ENCODE measurements at regions not wholly inside any gene's neighbourhood (a gene's known extent, or its start where the extent isn't known, plus 50 kb on each side); places are given as distances from the start of the nearest gene placed in this dataset.

- no peaks in the 10 kb centered on the region for H3K27me3 Mint-ChIP-seq
- H3K9me3 Mint-ChIP-seq = peaks cover 7% of the 10 kb centered on the region
- no peak overlapping the region for H3K4me3 Mint-ChIP-seq
- no peak overlapping the region for H3K27ac Mint-ChIP-seq
- no peak for DNase-seq
- H3K36me3 Mint-ChIP-seq (ENCODE audit: low read depth) = no peaks in the 10 kb centered on the region
- H3K4me1 Mint-ChIP-seq (ENCODE audit: low read depth) = no peaks in the 10 kb centered on the region
These were observed 280.7 kb upstream of the ATP5MC3 start for GRCh38 chr2:175462246-175462645.

GRCh38 chr2:175461839-175462238 is 280.3 kb upstream of the ATP5MC3 start:
- Mint-ChIP-seq H3K36me3 (ENCODE audit: low read depth) (no peaks in the 10 kb centered on the region), H3K4me1 (ENCODE audit: low read depth) (no peaks in the 10 kb centered on the region), H3K4me3 (no peak overlapping the region), H3K9me3 (peaks cover 7% of the 10 kb centered on the region), H3K27ac (no peak overlapping the region), H3K27me3 (no peaks in the 10 kb centered on the region)
- no peak for DNase-seq

GRCh38 chr2:175457895-175458448 is 276.5 kb upstream of the ATP5MC3 start:
- no peak for DNase-seq
- no peak overlapping the region for H3K27ac Mint-ChIP-seq
- peaks cover 7% of the 10 kb centered on the region for H3K9me3 Mint-ChIP-seq
- H3K27me3 Mint-ChIP-seq = peaks cover 4% of the 10 kb centered on the region
- no peaks in the 10 kb centered on the region for H3K36me3 Mint-ChIP-seq (ENCODE audit: low read depth)
- no peak overlapping the region for H3K4me3 Mint-ChIP-seq
- no peaks in the 10 kb centered on the region for H3K4me1 Mint-ChIP-seq (ENCODE audit: low read depth)

- no peak overlapping the region for H3K27ac Mint-ChIP-seq
- no peaks in the 10 kb centered on the region for H3K36me3 Mint-ChIP-seq (ENCODE audit: low read depth)
- H3K27me3 Mint-ChIP-seq = peaks cover 4% of the 10 kb centered on the region
- no peaks in the 10 kb centered on the region for H3K9me3 Mint-ChIP-seq
- DNase-seq = no peak
- no peak overlapping the region for H3K4me3 Mint-ChIP-seq
- H3K4me1 Mint-ChIP-seq (ENCODE audit: low read depth) = no peaks in the 10 kb centered on the region
These were observed 273.5 kb upstream of the ATP5MC3 start for GRCh38 chr2:175454953-175455389.

GRCh38 chr2:175450029-175450760 is 268.7 kb upstream of the ATP5MC3 start:
- no peak overlapping the region for H3K27ac Mint-ChIP-seq
- H3K36me3 Mint-ChIP-seq (ENCODE audit: low read depth) = no peaks in the 10 kb centered on the region
- no peak for DNase-seq
- no peaks in the 10 kb centered on the region for H3K4me1 Mint-ChIP-seq (ENCODE audit: low read depth)
- no peak overlapping the region for H3K4me3 Mint-ChIP-seq
- no peaks in the 10 kb centered on the region for H3K27me3 Mint-ChIP-seq
- H3K9me3 Mint-ChIP-seq = no peaks in the 10 kb centered on the region

- H3K36me3 Mint-ChIP-seq (ENCODE audit: low read depth) = no peaks in the 10 kb centered on the region
- H3K4me3 Mint-ChIP-seq = no peak overlapping the region
- H3K9me3 Mint-ChIP-seq = no peaks in the 10 kb centered on the region
- H3K4me1 Mint-ChIP-seq (ENCODE audit: low read depth) = no peaks in the 10 kb centered on the region
- no peaks in the 10 kb centered on the region for H3K27me3 Mint-ChIP-seq
- no peak for DNase-seq
- H3K27ac Mint-ChIP-seq = no peak overlapping the region
These were observed 268.1 kb upstream of the ATP5MC3 start for GRCh38 chr2:175449616-175450015.

GRCh38 chr2:175446201-175446600 is 264.7 kb upstream of the ATP5MC3 start:
- Mint-ChIP-seq H3K4me3 (no peak overlapping the region), H3K27ac (no peak overlapping the region), H3K36me3 (ENCODE audit: low read depth) (no peaks in the 10 kb centered on the region), H3K9me3 (no peaks in the 10 kb centered on the region), H3K4me1 (ENCODE audit: low read depth) (no peaks in the 10 kb centered on the region), H3K27me3 (peaks cover 4% of the 10 kb centered on the region)
- DNase-seq = no peak

- no peaks in the 10 kb centered on the region for H3K4me1 Mint-ChIP-seq (ENCODE audit: low read depth)
- DNase-seq = no peak
- H3K36me3 Mint-ChIP-seq (ENCODE audit: low read depth) = no peaks in the 10 kb centered on the region
- H3K27ac Mint-ChIP-seq = no peak overlapping the region
- no peaks in the 10 kb centered on the region for H3K9me3 Mint-ChIP-seq
- no peak overlapping the region for H3K4me3 Mint-ChIP-seq
- H3K27me3 Mint-ChIP-seq = peaks cover 7% of the 10 kb centered on the region
These were observed 263.8 kb upstream of the ATP5MC3 start for GRCh38 chr2:175445281-175445680.

GRCh38 chr2:175442441-175442840 is 260.9 kb upstream of the ATP5MC3 start:
- no peaks in the 10 kb centered on the region for H3K9me3 Mint-ChIP-seq
- no peak overlapping the region for H3K27ac Mint-ChIP-seq
- H3K4me3 Mint-ChIP-seq = no peak overlapping the region
- peaks cover 9% of the 10 kb centered on the region for H3K27me3 Mint-ChIP-seq
- H3K4me1 Mint-ChIP-seq (ENCODE audit: low read depth) = no peaks in the 10 kb centered on the region
- no peaks in the 10 kb centered on the region for H3K36me3 Mint-ChIP-seq (ENCODE audit: low read depth)
- DNase-seq = no peak

GRCh38 chr2:175441181-175441761 is 259.8 kb upstream of the ATP5MC3 start:
- H3K27me3 Mint-ChIP-seq = peaks cover 9% of the 10 kb centered on the region
- H3K36me3 Mint-ChIP-seq (ENCODE audit: low read depth) = no peaks in the 10 kb centered on the region
- no peak overlapping the region for H3K4me3 Mint-ChIP-seq
- H3K27ac Mint-ChIP-seq = no peak overlapping the region
- H3K4me1 Mint-ChIP-seq (ENCODE audit: low read depth) = no peaks in the 10 kb centered on the region
- H3K9me3 Mint-ChIP-seq = no peaks in the 10 kb centered on the region
- DNase-seq = no peak

- DNase-seq = no peak
- Mint-ChIP-seq H3K27ac (no peak overlapping the region), H3K36me3 (ENCODE audit: low read depth) (no peaks in the 10 kb centered on the region), H3K27me3 (peaks cover 9% of the 10 kb centered on the region), H3K4me3 (no peak overlapping the region), H3K9me3 (no peaks in the 10 kb centered on the region), H3K4me1 (ENCODE audit: low read depth) (no peaks in the 10 kb centered on the region)
These were observed 257.9 kb upstream of the ATP5MC3 start for GRCh38 chr2:175439416-175439815.

- no peak for DNase-seq
- Mint-ChIP-seq H3K27ac (no peak overlapping the region), H3K4me1 (ENCODE audit: low read depth) (no peaks in the 10 kb centered on the region)
These were observed 255.7 kb upstream of the ATP5MC3 start for GRCh38 chr2:175437167-175437566.

GRCh38 chr2:175436076-175436475 is 254.6 kb upstream of the ATP5MC3 start:
- Mint-ChIP-seq H3K4me3 (no peak overlapping the region), H3K27me3 (peaks cover 3% of the 10 kb centered on the region), H3K9me3 (no peaks in the 10 kb centered on the region), H3K27ac (no peak overlapping the region), H3K4me1 (ENCODE audit: low read depth) (no peaks in the 10 kb centered on the region), H3K36me3 (ENCODE audit: low read depth) (no peaks in the 10 kb centered on the region)
- no peak for DNase-seq

More at GRCh38 chr2:175437167-175437566, 255.7 kb upstream of the ATP5MC3 start:
- Mint-ChIP-seq H3K4me3 (no peak overlapping the region), H3K36me3 (ENCODE audit: low read depth) (no peaks in the 10 kb centered on the region), H3K9me3 (no peaks in the 10 kb centered on the region), H3K27me3 (peaks cover 9% of the 10 kb centered on the region)

- Mint-ChIP-seq H3K36me3 (ENCODE audit: low read depth) (no peaks in the 10 kb centered on the region), H3K27me3 (peaks cover 2% of the 10 kb centered on the region), H3K4me1 (ENCODE audit: low read depth) (no peaks in the 10 kb centered on the region), H3K27ac (no peak overlapping the region), H3K9me3 (no peaks in the 10 kb centered on the region), H3K4me3 (no peak overlapping the region)
- DNase-seq = no peak
These were observed 253.5 kb upstream of the ATP5MC3 start for GRCh38 chr2:175435012-175435411.

- H3K36me3 Mint-ChIP-seq (ENCODE audit: low read depth) = no peaks in the 10 kb centered on the region
- DNase-seq = no peak
- peaks cover 4% of the 10 kb centered on the region for H3K9me3 Mint-ChIP-seq
- no peaks in the 10 kb centered on the region for H3K4me1 Mint-ChIP-seq (ENCODE audit: low read depth)
- no peak overlapping the region for H3K4me3 Mint-ChIP-seq
- no peaks in the 10 kb centered on the region for H3K27me3 Mint-ChIP-seq
- H3K27ac Mint-ChIP-seq = no peak overlapping the region
These were observed 251.3 kb upstream of the ATP5MC3 start for GRCh38 chr2:175432793-175433192.
